WTC11 (cell line): ENCODE measurements at regions not wholly inside any gene's neighbourhood (a gene's known extent, or its start where the extent isn't known, plus 50 kb on each side); places are given as distances from the start of the nearest gene placed in this dataset.

Source experiments
- ATAC-seq: fragments of 200-7000 bp; cut with Tn5 transposase; 2 replicates; pipeline ENCODE4 v1.10.0; 2021; ENCODE audit warnings: mild to moderate bottlenecking, moderate library complexity
- CTCF ChIA-PET: fragments of 300-600 bp; sonication (Branson Sonifier 250); formaldehyde crosslinking; loops from one replicate; lab custom pipeline; 2021; ENCODE audit warnings: antibody characterized with exemption; lab: Charles Lee
- POLR2A ChIA-PET: fragments of 350-600 bp; sonication (Branson Sonifier 250); formaldehyde crosslinking; loops from one replicate; lab custom pipeline; 2021; ENCODE audit warnings: antibody characterized with exemption; lab: Charles Lee
- DNase-seq: peaks from one replicate; pipeline ENCODE4 v3.0.0; 2021; ENCODE audit warnings: low spot score
- H3K27ac Mint-ChIP-seq: 2 replicates; pipeline ENCODE4 v1.8.0; 2021; ENCODE audit warnings: mixed read lengths
- H3K27me3 Mint-ChIP-seq: 2 replicates; pipeline ENCODE4 v1.8.0; 2021; ENCODE audit warnings: low read depth, mild to moderate bottlenecking, moderate library complexity, mixed read lengths
- H3K36me3 Mint-ChIP-seq: 2 replicates; pipeline ENCODE4 v1.8.0; 2021; ENCODE audit warnings: mixed read lengths
- H3K4me1 Mint-ChIP-seq: 2 replicates; pipeline ENCODE4 v1.8.0; 2022; ENCODE audit warnings: mixed read lengths
- H3K4me3 Mint-ChIP-seq: 2 replicates; pipeline ENCODE4 v1.8.0; 2021; ENCODE audit warnings: mild to moderate bottlenecking, moderate library complexity, mixed read lengths
- H3K9me3 Mint-ChIP-seq: 2 replicates; pipeline ENCODE4 v1.8.0; 2021; ENCODE audit warnings: mixed read lengths
- ATF1 ChIP-seq: sonication (generic); formaldehyde crosslinking; IDR thresholded peaks from 2 replicates; pipeline ENCODE4 v1.8.1; 2023; ENCODE audit warnings: mild to moderate bottlenecking, moderate library complexity, missing genetic modification reagents
- ATF2 ChIP-seq: sonication (generic); formaldehyde crosslinking; IDR thresholded peaks from 2 replicates; pipeline ENCODE4 v1.8.1; 2022; ENCODE audit warnings: low read depth, missing genetic modification reagents, borderline replicate concordance
- E2F1 ChIP-seq: sonication (generic); formaldehyde crosslinking; IDR thresholded peaks from 2 replicates; pipeline ENCODE4 v1.8.0; 2022; ENCODE audit warnings: mild to moderate bottlenecking, missing genetic modification reagents
- ELF4 ChIP-seq: sonication (generic); formaldehyde crosslinking; IDR thresholded peaks from 2 replicates; pipeline ENCODE4 v1.8.1; 2022; ENCODE audit warnings: low read depth, mild to moderate bottlenecking, moderate library complexity, missing genetic modification reagents
- ERG ChIP-seq: fragments of 250-450 bp; sonication (Bioruptor Pico); IDR thresholded peaks from 2 replicates; pipeline ENCODE4 v1.8.0; 2021; ENCODE audit warnings: mild to moderate bottlenecking
- ETV6 ChIP-seq: sonication (generic); formaldehyde crosslinking; IDR thresholded peaks from 2 replicates; pipeline ENCODE4 v1.8.1; 2022; ENCODE audit warnings: mild to moderate bottlenecking, missing genetic modification reagents
- JAZF1 ChIP-seq: fragments of 250-450 bp; sonication (Bioruptor Pico); IDR thresholded peaks from 2 replicates; pipeline ENCODE4 v1.9.0; 2021; ENCODE audit warnings: moderate library complexity, mild to moderate bottlenecking, inconsistent platforms
- MXD4 ChIP-seq: fragments of 250-450 bp; sonication (Bioruptor Pico); IDR thresholded peaks from 2 replicates; pipeline ENCODE4 v1.8.0; 2021; ENCODE audit warnings: mild to moderate bottlenecking, moderate library complexity, borderline replicate concordance
- NFE2L1 ChIP-seq: sonication (generic); formaldehyde crosslinking; IDR thresholded peaks from 2 replicates; pipeline ENCODE4 v1.8.1; 2023; ENCODE audit warnings: missing genetic modification reagents
- NFYB ChIP-seq: sonication (generic); formaldehyde crosslinking; conservative IDR thresholded peaks from 2 replicates; pipeline ENCODE4 v1.8.0; 2022; ENCODE audit warnings: low read depth, missing genetic modification reagents
- PREB ChIP-seq: sonication (generic); formaldehyde crosslinking; IDR thresholded peaks from 2 replicates; pipeline ENCODE4 v1.8.1; 2022; ENCODE audit warnings: mild to moderate bottlenecking, missing genetic modification reagents, moderate library complexity, borderline replicate concordance
- SMAD3 ChIP-seq: sonication (generic); formaldehyde crosslinking; IDR thresholded peaks from 2 replicates; pipeline ENCODE4 v1.8.0; 2022; ENCODE audit warnings: missing genetic modification reagents, mild to moderate bottlenecking, borderline replicate concordance
- SOX15 ChIP-seq: fragments of 250-450 bp; sonication (Bioruptor Pico); IDR thresholded peaks from 2 replicates; pipeline ENCODE4 v1.9.0; 2021; ENCODE audit warnings: mild to moderate bottlenecking
- SP1 ChIP-seq: sonication (generic); formaldehyde crosslinking; conservative IDR thresholded peaks from 2 replicates; pipeline ENCODE4 v1.8.1; 2022; ENCODE audit warnings: missing genetic modification reagents
- ZNF138 ChIP-seq: sonication (generic); formaldehyde crosslinking; conservative IDR thresholded peaks from 2 replicates; pipeline ENCODE4 v1.8.1; 2022; ENCODE audit warnings: mild to moderate bottlenecking, moderate library complexity, missing genetic modification reagents
- ZNF263 ChIP-seq: sonication (generic); formaldehyde crosslinking; IDR thresholded peaks from 2 replicates; pipeline ENCODE4 v1.8.1; 2022; ENCODE audit warnings: low read depth, mild to moderate bottlenecking, moderate library complexity, missing genetic modification reagents
- ZNF317 ChIP-seq: sonication (generic); formaldehyde crosslinking; IDR thresholded peaks from 2 replicates; pipeline ENCODE4 v1.8.1; 2023; ENCODE audit warnings: low read depth, mild to moderate bottlenecking, moderate library complexity, missing genetic modification reagents, borderline replicate concordance
- ZNF416 ChIP-seq: fragments of 250-450 bp; sonication (Bioruptor Pico); IDR thresholded peaks from 2 replicates; pipeline ENCODE4 v1.9.0; 2021; ENCODE audit warnings: mild to moderate bottlenecking, inconsistent platforms
- ZNF532 ChIP-seq: fragments of 250-450 bp; sonication (Bioruptor Pico); IDR thresholded peaks from 2 replicates; pipeline ENCODE4 v1.9.0; 2021; ENCODE audit warnings: mild to moderate bottlenecking, borderline replicate concordance
- ZSCAN18 ChIP-seq: fragments of 250-450 bp; sonication (Bioruptor Pico); IDR thresholded peaks from 2 replicates; pipeline ENCODE4 v2.1.2; 2022; ENCODE audit warnings: mild to moderate bottlenecking, moderate library complexity

- TF ChIP-seq ZSCAN18 (CRISPR knock-in tag) (no peak), ZNF317 (no peak)
Measured at GRCh38 chr4:30862196-30862595, 142.0 kb downstream of the PCDH7 start (continued).

GRCh38 chr4:30863021-30863420 is 142.9 kb downstream of the PCDH7 start:
- H3K27ac Mint-ChIP-seq: no peak overlapping the region
- no peaks in the 10 kb centered on the region; the same call in 1 of the 2 replicates for H3K27me3 Mint-ChIP-seq
- H3K4me1 Mint-ChIP-seq: peaks cover 8% of the 10 kb centered on the region; the same call in 1 of the 2 replicates
- no peak for TF ChIP-seq MXD4 (CRISPR knock-in tag)
- TF ChIP-seq ATF2 (CRISPR knock-in tag): no peak
- no peak for TF ChIP-seq ETV6 (CRISPR knock-in tag)
- no peak for TF ChIP-seq SP1 (CRISPR knock-in tag)
- no peak for TF ChIP-seq PREB (CRISPR knock-in tag)
- TF ChIP-seq ATF1 (CRISPR knock-in tag): no peak
- no peak for TF ChIP-seq ELF4
- TF ChIP-seq SOX15 (CRISPR knock-in tag): no peak
- TF ChIP-seq ZNF263 (CRISPR knock-in tag): no peak
- no peak for TF ChIP-seq JAZF1 (CRISPR knock-in tag)
- TF ChIP-seq ZNF416 (CRISPR knock-in tag): no peak
- DNase-seq: no peak
- H3K36me3 Mint-ChIP-seq: no peaks in the 10 kb centered on the region
- H3K9me3 Mint-ChIP-seq: no peaks in the 10 kb centered on the region
- POLR2A ChIA-PET: no interaction called here
- no peak overlapping the region for H3K4me3 Mint-ChIP-seq
- no peak for ATAC-seq
- CTCF ChIA-PET: no interaction called here

- Mint-ChIP-seq H3K4me1 (peaks cover 8% of the 10 kb centered on the region; the same call in 1 of the 2 replicates), H3K27me3 (no peaks in the 10 kb centered on the region; the same call in 1 of the 2 replicates), H3K9me3 (no peaks in the 10 kb centered on the region), H3K4me3 (no peak overlapping the region), H3K27ac (no peak overlapping the region), H3K36me3 (no peaks in the 10 kb centered on the region; the same call in 1 of the 2 replicates)
- ChIA-PET CTCF (no interaction called here), POLR2A (no interaction called here)
- DNase-seq: no peak
- ATAC-seq: no peak
- TF ChIP-seq ZNF138 (CRISPR knock-in tag) (no peak), E2F1 (CRISPR knock-in tag) (no peak), ZNF532 (CRISPR knock-in tag) (no peak), SMAD3 (CRISPR knock-in tag) (no peak), ELF4 (no peak), NFYB (CRISPR knock-in tag) (no peak), ERG (no peak), ATF1 (CRISPR knock-in tag) (no peak), ZSCAN18 (CRISPR knock-in tag) (no peak), NFE2L1 (CRISPR knock-in tag) (no peak)
Measured at GRCh38 chr4:30865691-30866090, 145.5 kb downstream of the PCDH7 start.
